ENCODE measurements at regions not wholly inside any gene's neighbourhood (a gene's known extent, or its start where the extent isn't known, plus 50 kb on each side); places are given as distances from the start of the nearest gene placed in this dataset.

- H2BK5ac ChIP-seq (ENCODE audit: low read length) = no peak overlapping the region
- H4K8ac ChIP-seq (ENCODE audit: low read depth, low read length) = no peak overlapping the region
- H3K9ac ChIP-seq (ENCODE audit: low read depth, low read length, poor library complexity) = no peak overlapping the region
- no peak overlapping the region for H4K91ac ChIP-seq (ENCODE audit: low read depth, low read length, poor library complexity)
- H2BK12ac ChIP-seq (ENCODE audit: low read length) = no peak overlapping the region
- no peak overlapping the region for H3K4me3 ChIP-seq (ENCODE audit: low read length in 2 of 2)
- no peaks in the 10 kb centered on the region for H3K36me3 ChIP-seq (replicated peaks in 1 of 2; ENCODE audit: control insufficient read depth in 2 of 2, insufficient read depth in 2 of 2, low read length in 2 of 2)
- H3K4me2 ChIP-seq (ENCODE audit: insufficient read depth, low read length, poor library complexity, severe bottlenecking) = no peak overlapping the region
- no peak overlapping the region for H2AFZ ChIP-seq (ENCODE audit: low read length)
- WGBS, 2 donors (ENCODE audit: extremely low coverage in 2 of 2, insufficient read length in 2 of 2, insufficient replicate concordance in 1 of 2) = no CpG with 5 or more reads among the region's 3 CpGs
- H3K14ac ChIP-seq (ENCODE audit: low read length) = no peak overlapping the region
- no peak overlapping the region for H2BK120ac ChIP-seq (ENCODE audit: low read depth, low read length)
- H3K4ac ChIP-seq (ENCODE audit: low read length) = no peak overlapping the region
- H3K27ac ChIP-seq (replicated peaks; ENCODE audit: low read length) = no peak overlapping the region
- no peak for DNase-seq (ENCODE audit: low spot score)
- no peaks in the 10 kb centered on the region for H3K9me3 ChIP-seq (replicated peaks in 1 of 2; ENCODE audit: control insufficient read depth in 2 of 2, insufficient read depth in 1 of 2, low read depth in 1 of 2, low read length in 2 of 2)
- no peak overlapping the region for H3K23ac ChIP-seq (ENCODE audit: low read depth, low read length, poor library complexity)
- H3K18ac ChIP-seq (ENCODE audit: low read length) = no peak overlapping the region
- H2BK15ac ChIP-seq (ENCODE audit: low read length) = no peak overlapping the region
- peaks cover 0 to 2% (median 0%) of the 10 kb centered on the region in 3 experiments for H3K27me3 ChIP-seq (ENCODE audit: control insufficient read depth in 3 of 3, insufficient read depth in 3 of 3, low read depth in 1 of 3, low read length in 3 of 3)
- H2AK5ac ChIP-seq (ENCODE audit: low read depth, low read length) = no peak overlapping the region
- peaks cover 0 to 3% of the 10 kb centered on the region in 2 donors for H3K4me1 ChIP-seq (ENCODE audit: control insufficient read depth in 2 of 2, insufficient read depth in 1 of 2, low read depth in 1 of 2, low read length in 2 of 2)
- H3K79me1 ChIP-seq (ENCODE audit: low read depth, low read length) = no peaks in the 10 kb centered on the region
Observed at GRCh38 chr9:87093777-87094176, 146.5 kb upstream of the GAS1 start.

GRCh38 chr9:87095951-87096350, 148.6 kb upstream of the GAS1 start:
- H2AFZ ChIP-seq (ENCODE audit: low read length) = no peak overlapping the region
- no peak overlapping the region for H3K9ac ChIP-seq (ENCODE audit: low read depth, low read length, poor library complexity)
- no peak overlapping the region for H3K27ac ChIP-seq (replicated peaks; ENCODE audit: low read length)
- no peak overlapping the region for H3K23ac ChIP-seq (ENCODE audit: low read depth, low read length, poor library complexity)
- H3K9me3 ChIP-seq (replicated peaks in 1 of 2; ENCODE audit: control insufficient read depth in 2 of 2, insufficient read depth in 1 of 2, low read depth in 1 of 2, low read length in 2 of 2) = no peaks in the 10 kb centered on the region
- no peak overlapping the region for H2BK5ac ChIP-seq (ENCODE audit: low read length)
- H3K4me1 ChIP-seq (ENCODE audit: control insufficient read depth in 2 of 2, insufficient read depth in 1 of 2, low read depth in 1 of 2, low read length in 2 of 2) = peaks cover 0 to 3% of the 10 kb centered on the region in 2 donors
- no peaks in the 10 kb centered on the region for H3K27me3 ChIP-seq (ENCODE audit: control insufficient read depth in 3 of 3, insufficient read depth in 3 of 3, low read depth in 1 of 3, low read length in 3 of 3)
- no peak overlapping the region for H3K18ac ChIP-seq (ENCODE audit: low read length)
- no peak overlapping the region for H3K4me3 ChIP-seq (ENCODE audit: low read length in 2 of 2)
- H3K4ac ChIP-seq (ENCODE audit: low read length) = no peak overlapping the region
- H3K79me1 ChIP-seq (ENCODE audit: low read depth, low read length) = no peaks in the 10 kb centered on the region
- H3K14ac ChIP-seq (ENCODE audit: low read length) = no peak overlapping the region
- WGBS, 2 donors (ENCODE audit: extremely low coverage in 2 of 2, insufficient read length in 2 of 2, insufficient replicate concordance in 1 of 2) = no CpG with 5 or more reads among the region's 5 CpGs
- H3K36me3 ChIP-seq (replicated peaks in 1 of 2; ENCODE audit: control insufficient read depth in 2 of 2, insufficient read depth in 2 of 2, low read length in 2 of 2) = no peaks in the 10 kb centered on the region
- H2AK5ac ChIP-seq (ENCODE audit: low read depth, low read length) = no peak overlapping the region
- no peak for DNase-seq (ENCODE audit: low spot score)
- no peak overlapping the region for H4K91ac ChIP-seq (ENCODE audit: low read depth, low read length, poor library complexity)
- H2BK120ac ChIP-seq (ENCODE audit: low read depth, low read length) = no peak overlapping the region
- H2BK15ac ChIP-seq (ENCODE audit: low read length) = no peak overlapping the region
- H3K4me2 ChIP-seq (ENCODE audit: insufficient read depth, low read length, poor library complexity, severe bottlenecking) = no peak overlapping the region
- no peak overlapping the region for H2BK12ac ChIP-seq (ENCODE audit: low read length)
- no peak overlapping the region for H4K8ac ChIP-seq (ENCODE audit: low read depth, low read length)

GRCh38 chr9:87096506-87096905, 149.2 kb upstream of the GAS1 start:
- no peak overlapping the region for H2AFZ ChIP-seq (ENCODE audit: low read length)
- no peak overlapping the region for H3K9ac ChIP-seq (ENCODE audit: low read depth, low read length, poor library complexity)
- no peak overlapping the region for H2BK15ac ChIP-seq (ENCODE audit: low read length)
- H3K4me2 ChIP-seq (ENCODE audit: insufficient read depth, low read length, poor library complexity, severe bottlenecking) = no peak overlapping the region
- H3K36me3 ChIP-seq (replicated peaks in 1 of 2; ENCODE audit: control insufficient read depth in 2 of 2, insufficient read depth in 2 of 2, low read length in 2 of 2) = no peaks in the 10 kb centered on the region
- peaks cover 0 to 3% of the 10 kb centered on the region in 2 donors for H3K4me1 ChIP-seq (ENCODE audit: control insufficient read depth in 2 of 2, insufficient read depth in 1 of 2, low read depth in 1 of 2, low read length in 2 of 2)
- H4K8ac ChIP-seq (ENCODE audit: low read depth, low read length) = no peak overlapping the region
- no peak overlapping the region for H3K27ac ChIP-seq (replicated peaks; ENCODE audit: low read length)
- no peak overlapping the region for H3K14ac ChIP-seq (ENCODE audit: low read length)
- no peak overlapping the region for H2BK5ac ChIP-seq (ENCODE audit: low read length)
- no CpG with 5 or more reads among the region's 2 CpGs for WGBS, 2 donors (ENCODE audit: extremely low coverage in 2 of 2, insufficient read length in 2 of 2, insufficient replicate concordance in 1 of 2)
- H3K18ac ChIP-seq (ENCODE audit: low read length) = no peak overlapping the region
- no peak overlapping the region for H2AK5ac ChIP-seq (ENCODE audit: low read depth, low read length)
- DNase-seq (ENCODE audit: low spot score) = no peak
- no peak overlapping the region for H4K91ac ChIP-seq (ENCODE audit: low read depth, low read length, poor library complexity)
- no peak overlapping the region for H3K4me3 ChIP-seq (ENCODE audit: low read length in 2 of 2)
- no peak overlapping the region for H2BK12ac ChIP-seq (ENCODE audit: low read length)
- no peaks in the 10 kb centered on the region for H3K9me3 ChIP-seq (replicated peaks in 1 of 2; ENCODE audit: control insufficient read depth in 2 of 2, insufficient read depth in 1 of 2, low read depth in 1 of 2, low read length in 2 of 2)
- no peaks in the 10 kb centered on the region for H3K27me3 ChIP-seq (ENCODE audit: control insufficient read depth in 3 of 3, insufficient read depth in 3 of 3, low read depth in 1 of 3, low read length in 3 of 3)
- H3K4ac ChIP-seq (ENCODE audit: low read length) = no peak overlapping the region
- H3K23ac ChIP-seq (ENCODE audit: low read depth, low read length, poor library complexity) = no peak overlapping the region
- no peaks in the 10 kb centered on the region for H3K79me1 ChIP-seq (ENCODE audit: low read depth, low read length)
- H2BK120ac ChIP-seq (ENCODE audit: low read depth, low read length) = no peak overlapping the region

GRCh38 chr9:87097238-87097637, 149.9 kb upstream of the GAS1 start:
- Histone ChIP-seq H2AFZ (ENCODE audit: low read length) (no peak overlapping the region), H4K91ac (ENCODE audit: low read depth, low read length, poor library complexity) (no peak overlapping the region), H3K79me1 (ENCODE audit: low read depth, low read length) (no peaks in the 10 kb centered on the region), H3K27me3 (ENCODE audit: control insufficient read depth in 3 of 3, insufficient read depth in 3 of 3, low read depth in 1 of 3, low read length in 3 of 3) (no peaks in the 10 kb centered on the region), H3K27ac (replicated peaks; ENCODE audit: low read length) (no peak overlapping the region), H2BK5ac (ENCODE audit: low read length) (no peak overlapping the region), H3K4ac (ENCODE audit: low read length) (no peak overlapping the region), H3K4me1 (ENCODE audit: control insufficient read depth in 2 of 2, insufficient read depth in 1 of 2, low read depth in 1 of 2, low read length in 2 of 2) (peaks cover 0 to 3% of the 10 kb centered on the region in 2 donors), H3K9me3 (replicated peaks in 1 of 2; ENCODE audit: control insufficient read depth in 2 of 2, insufficient read depth in 1 of 2, low read depth in 1 of 2, low read length in 2 of 2) (no peaks in the 10 kb centered on the region), H3K18ac (ENCODE audit: low read length) (no peak overlapping the region), H2BK15ac (ENCODE audit: low read length) (no peak overlapping the region), H2BK120ac (ENCODE audit: low read depth, low read length) (no peak overlapping the region), H3K4me2 (ENCODE audit: insufficient read depth, low read length, poor library complexity, severe bottlenecking) (no peak overlapping the region), H3K23ac (ENCODE audit: low read depth, low read length, poor library complexity) (no peak overlapping the region), H3K9ac (ENCODE audit: low read depth, low read length, poor library complexity) (no peak overlapping the region), H4K8ac (ENCODE audit: low read depth, low read length) (no peak overlapping the region), H2BK12ac (ENCODE audit: low read length) (no peak overlapping the region), H2AK5ac (ENCODE audit: low read depth, low read length) (no peak overlapping the region), H3K14ac (ENCODE audit: low read length) (no peak overlapping the region), H3K4me3 (ENCODE audit: low read length in 2 of 2) (no peak overlapping the region), H3K36me3 (replicated peaks in 1 of 2; ENCODE audit: control insufficient read depth in 2 of 2, insufficient read depth in 2 of 2, low read length in 2 of 2) (no peaks in the 10 kb centered on the region)
- no CpG with 5 or more reads among the region's 3 CpGs for WGBS, 2 donors (ENCODE audit: extremely low coverage in 2 of 2, insufficient read length in 2 of 2, insufficient replicate concordance in 1 of 2)
- no peak for DNase-seq (ENCODE audit: low spot score)

Measured in neuronal stem cell (in vitro differentiated cells).